A204.1 (cell line): ENCODE measurements at regions not wholly inside any gene's neighbourhood (a gene's known extent, or its start where the extent isn't known, plus 50 kb on each side); places are given as distances from the start of the nearest gene placed in this dataset.
A peak's percentile ranks its signal among the peaks of the same experiment; 100 is the strongest.
"Not testable (repeated sequence)": the region's sequence is repeated elsewhere in the genome, so short reads cannot be mapped to it uniquely, and the experiment has no call there.

ENCODE experiments used
- FAIRE-seq: peaks from 2 replicates; lab custom pipeline; 2012; peaks lifted over from hg19 to GRCh38; lab: Jason Lieb, UNC

- not testable (repeated sequence) for FAIRE-seq
Measured at GRCh38 chr12:39699079-39699478, 79.5 kb upstream of the ABCD2 start.

GRCh38 chr12:39697108-39697507, 77.5 kb upstream of the ABCD2 start:
- no peak for FAIRE-seq

GRCh38 chr12:39692258-39692853, 72.8 kb upstream of the ABCD2 start:
- peak; percentile 90 for FAIRE-seq

- FAIRE-seq, result no peak
Measured at GRCh38 chr12:39685854-39686657, 66.5 kb upstream of the ABCD2 start.

GRCh38 chr12:39682689-39683477, 63.3 kb upstream of the ABCD2 start:
- FAIRE-seq, result peak; percentile 9

GRCh38 chr12:39675263-39675662, 55.7 kb upstream of the ABCD2 start:
- no peak for FAIRE-seq

- FAIRE-seq, result no peak
Measured at GRCh38 chr12:39672976-39673375, 53.4 kb upstream of the ABCD2 start.

GRCh38 chr12:39671898-39672875, 52.6 kb upstream of the ABCD2 start:
- no peak for FAIRE-seq

GRCh38 chr12:39669539-39669938, 49.9 kb upstream of the ABCD2 start:
- not testable (repeated sequence) for FAIRE-seq
